ENCODE measurements at regions not wholly inside any gene's neighbourhood (a gene's known extent, or its start where the extent isn't known, plus 50 kb on each side); places are given as distances from the start of the nearest gene placed in this dataset.
"Not testable (repeated sequence)": the region's sequence is repeated elsewhere in the genome, so short reads cannot be mapped to it uniquely, and the experiment has no call there.

- no peak for DNase-seq
Observed at GRCh38 chr2:144673456-144673855, 153.5 kb upstream of the ZEB2 start.

GRCh38 chr2:144671695-144672455 lies 152.0 kb upstream of the ZEB2 start:
- DNase-seq = no peak

GRCh38 chr2:144670738-144671137 lies 150.8 kb upstream of the ZEB2 start:
- no peak for DNase-seq

GRCh38 chr2:144670080-144670479 lies 150.2 kb upstream of the ZEB2 start:
- DNase-seq = no peak

- no peak for DNase-seq
Observed at GRCh38 chr2:144669196-144669987, 149.5 kb upstream of the ZEB2 start.

- DNase-seq = no peak
Observed at GRCh38 chr2:144668493-144669110, 148.7 kb upstream of the ZEB2 start.

GRCh38 chr2:144666032-144666431 lies 146.1 kb upstream of the ZEB2 start:
- no peak for DNase-seq

GRCh38 chr2:144663207-144663606 lies 143.3 kb upstream of the ZEB2 start:
- DNase-seq = no peak

GRCh38 chr2:144660518-144661316 lies 140.8 kb upstream of the ZEB2 start:
- peak; percentile 4 for DNase-seq

- peak; percentile 63 for DNase-seq
Observed at GRCh38 chr2:144659731-144660275, 139.9 kb upstream of the ZEB2 start.

GRCh38 chr2:144654523-144654922 lies 134.6 kb upstream of the ZEB2 start:
- DNase-seq = no peak

- no peak for DNase-seq
Observed at GRCh38 chr2:144650907-144651306, 131.0 kb upstream of the ZEB2 start.

- no peak for DNase-seq
Observed at GRCh38 chr2:144648837-144649465, 129.0 kb upstream of the ZEB2 start.

- DNase-seq = peak; percentile 72
Observed at GRCh38 chr2:144645083-144645778, 125.3 kb upstream of the ZEB2 start.

- DNase-seq = no peak
Observed at GRCh38 chr2:144644549-144644948, 124.6 kb upstream of the ZEB2 start.

- DNase-seq = no peak
Observed at GRCh38 chr2:144643537-144644336, 123.8 kb upstream of the ZEB2 start.

GRCh38 chr2:144642856-144643255 lies 122.9 kb upstream of the ZEB2 start:
- DNase-seq = no peak

GRCh38 chr2:144642131-144642530 lies 122.2 kb upstream of the ZEB2 start:
- no peak for DNase-seq

GRCh38 chr2:144638250-144638649 lies 118.3 kb upstream of the ZEB2 start:
- not testable (repeated sequence) for DNase-seq

GRCh38 chr2:144636860-144637259 lies 116.9 kb upstream of the ZEB2 start:
- not testable (repeated sequence) for DNase-seq

GRCh38 chr2:144632809-144633208 lies 112.9 kb upstream of the ZEB2 start:
- DNase-seq = no peak
